ENCODE measurements at regions not wholly inside any gene's neighbourhood (a gene's known extent, or its start where the extent isn't known, plus 50 kb on each side); places are given as distances from the start of the nearest gene placed in this dataset.

DNA sequence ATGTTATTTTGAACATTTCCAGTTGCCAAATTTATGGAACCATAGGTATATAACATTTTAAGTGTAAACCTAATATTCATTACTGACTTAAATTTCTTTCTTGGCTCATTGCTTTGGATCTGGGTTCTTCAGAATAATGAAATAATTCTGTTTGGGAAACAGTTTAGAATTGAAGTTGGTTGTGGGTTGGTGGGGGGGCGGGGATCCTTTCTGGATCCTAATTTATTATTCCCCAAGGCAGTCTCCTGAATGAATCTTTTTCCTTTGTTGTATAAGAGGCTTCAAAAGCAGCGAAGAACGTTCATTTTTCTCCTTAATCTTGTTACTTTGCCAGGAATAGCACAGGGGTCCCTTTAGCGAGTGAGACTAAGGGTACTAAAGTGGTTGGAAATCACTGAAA is 325.5 kb downstream of the FOXG1 start (continued):
- TF ChIP-seq, protein P1, sequence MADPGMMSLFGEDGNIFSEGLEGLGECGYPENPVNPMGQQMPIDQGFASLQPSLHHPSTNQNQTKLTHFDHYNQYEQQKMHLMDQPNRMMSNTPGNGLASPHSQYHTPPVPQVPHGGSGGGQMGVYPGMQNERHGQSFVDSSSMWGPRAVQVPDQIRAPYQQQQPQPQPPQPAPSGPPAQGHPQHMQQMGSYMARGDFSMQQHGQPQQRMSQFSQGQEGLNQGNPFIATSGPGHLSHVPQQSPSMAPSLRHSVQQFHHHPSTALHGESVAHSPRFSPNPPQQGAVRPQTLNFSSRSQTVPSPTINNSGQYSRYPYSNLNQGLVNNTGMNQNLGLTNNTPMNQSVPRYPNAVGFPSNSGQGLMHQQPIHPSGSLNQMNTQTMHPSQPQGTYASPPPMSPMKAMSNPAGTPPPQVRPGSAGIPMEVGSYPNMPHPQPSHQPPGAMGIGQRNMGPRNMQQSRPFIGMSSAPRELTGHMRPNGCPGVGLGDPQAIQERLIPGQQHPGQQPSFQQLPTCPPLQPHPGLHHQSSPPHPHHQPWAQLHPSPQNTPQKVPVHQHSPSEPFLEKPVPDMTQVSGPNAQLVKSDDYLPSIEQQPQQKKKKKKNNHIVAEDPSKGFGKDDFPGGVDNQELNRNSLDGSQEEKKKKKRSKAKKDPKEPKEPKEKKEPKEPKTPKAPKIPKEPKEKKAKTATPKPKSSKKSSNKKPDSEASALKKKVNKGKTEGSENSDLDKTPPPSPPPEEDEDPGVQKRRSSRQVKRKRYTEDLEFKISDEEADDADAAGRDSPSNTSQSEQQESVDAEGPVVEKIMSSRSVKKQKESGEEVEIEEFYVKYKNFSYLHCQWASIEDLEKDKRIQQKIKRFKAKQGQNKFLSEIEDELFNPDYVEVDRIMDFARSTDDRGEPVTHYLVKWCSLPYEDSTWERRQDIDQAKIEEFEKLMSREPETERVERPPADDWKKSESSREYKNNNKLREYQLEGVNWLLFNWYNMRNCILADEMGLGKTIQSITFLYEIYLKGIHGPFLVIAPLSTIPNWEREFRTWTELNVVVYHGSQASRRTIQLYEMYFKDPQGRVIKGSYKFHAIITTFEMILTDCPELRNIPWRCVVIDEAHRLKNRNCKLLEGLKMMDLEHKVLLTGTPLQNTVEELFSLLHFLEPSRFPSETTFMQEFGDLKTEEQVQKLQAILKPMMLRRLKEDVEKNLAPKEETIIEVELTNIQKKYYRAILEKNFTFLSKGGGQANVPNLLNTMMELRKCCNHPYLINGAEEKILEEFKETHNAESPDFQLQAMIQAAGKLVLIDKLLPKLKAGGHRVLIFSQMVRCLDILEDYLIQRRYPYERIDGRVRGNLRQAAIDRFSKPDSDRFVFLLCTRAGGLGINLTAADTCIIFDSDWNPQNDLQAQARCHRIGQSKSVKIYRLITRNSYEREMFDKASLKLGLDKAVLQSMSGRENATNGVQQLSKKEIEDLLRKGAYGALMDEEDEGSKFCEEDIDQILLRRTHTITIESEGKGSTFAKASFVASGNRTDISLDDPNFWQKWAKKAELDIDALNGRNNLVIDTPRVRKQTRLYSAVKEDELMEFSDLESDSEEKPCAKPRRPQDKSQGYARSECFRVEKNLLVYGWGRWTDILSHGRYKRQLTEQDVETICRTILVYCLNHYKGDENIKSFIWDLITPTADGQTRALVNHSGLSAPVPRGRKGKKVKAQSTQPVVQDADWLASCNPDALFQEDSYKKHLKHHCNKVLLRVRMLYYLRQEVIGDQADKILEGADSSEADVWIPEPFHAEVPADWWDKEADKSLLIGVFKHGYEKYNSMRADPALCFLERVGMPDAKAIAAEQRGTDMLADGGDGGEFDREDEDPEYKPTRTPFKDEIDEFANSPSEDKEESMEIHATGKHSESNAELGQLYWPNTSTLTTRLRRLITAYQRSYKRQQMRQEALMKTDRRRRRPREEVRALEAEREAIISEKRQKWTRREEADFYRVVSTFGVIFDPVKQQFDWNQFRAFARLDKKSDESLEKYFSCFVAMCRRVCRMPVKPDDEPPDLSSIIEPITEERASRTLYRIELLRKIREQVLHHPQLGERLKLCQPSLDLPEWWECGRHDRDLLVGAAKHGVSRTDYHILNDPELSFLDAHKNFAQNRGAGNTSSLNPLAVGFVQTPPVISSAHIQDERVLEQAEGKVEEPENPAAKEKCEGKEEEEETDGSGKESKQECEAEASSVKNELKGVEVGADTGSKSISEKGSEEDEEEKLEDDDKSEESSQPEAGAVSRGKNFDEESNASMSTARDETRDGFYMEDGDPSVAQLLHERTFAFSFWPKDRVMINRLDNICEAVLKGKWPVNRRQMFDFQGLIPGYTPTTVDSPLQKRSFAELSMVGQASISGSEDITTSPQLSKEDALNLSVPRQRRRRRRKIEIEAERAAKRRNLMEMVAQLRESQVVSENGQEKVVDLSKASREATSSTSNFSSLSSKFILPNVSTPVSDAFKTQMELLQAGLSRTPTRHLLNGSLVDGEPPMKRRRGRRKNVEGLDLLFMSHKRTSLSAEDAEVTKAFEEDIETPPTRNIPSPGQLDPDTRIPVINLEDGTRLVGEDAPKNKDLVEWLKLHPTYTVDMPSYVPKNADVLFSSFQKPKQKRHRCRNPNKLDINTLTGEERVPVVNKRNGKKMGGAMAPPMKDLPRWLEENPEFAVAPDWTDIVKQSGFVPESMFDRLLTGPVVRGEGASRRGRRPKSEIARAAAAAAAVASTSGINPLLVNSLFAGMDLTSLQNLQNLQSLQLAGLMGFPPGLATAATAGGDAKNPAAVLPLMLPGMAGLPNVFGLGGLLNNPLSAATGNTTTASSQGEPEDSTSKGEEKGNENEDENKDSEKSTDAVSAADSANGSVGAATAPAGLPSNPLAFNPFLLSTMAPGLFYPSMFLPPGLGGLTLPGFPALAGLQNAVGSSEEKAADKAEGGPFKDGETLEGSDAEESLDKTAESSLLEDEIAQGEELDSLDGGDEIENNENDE (IDR thresholded peaks at IDR 0.05; ENCODE audit: insufficient replicate concordance, low read length): no peak
- TF ChIP-seq KDM5A (IDR thresholded peaks at IDR 0.05; ENCODE audit: low read length): no peak
- no peak for TF ChIP-seq SP1 (IDR thresholded peaks at IDR 0.05; ENCODE audit: low read depth, low read length)
- no peak for TF ChIP-seq SAP30 (IDR thresholded peaks at IDR 0.05; ENCODE audit: insufficient read depth, insufficient replicate concordance, low read length)
- no peak for TF ChIP-seq POLR2AphosphoS5 (IDR thresholded peaks at IDR 0.05; ENCODE audit: low read depth, low read length)
- TF ChIP-seq, protein P2, sequence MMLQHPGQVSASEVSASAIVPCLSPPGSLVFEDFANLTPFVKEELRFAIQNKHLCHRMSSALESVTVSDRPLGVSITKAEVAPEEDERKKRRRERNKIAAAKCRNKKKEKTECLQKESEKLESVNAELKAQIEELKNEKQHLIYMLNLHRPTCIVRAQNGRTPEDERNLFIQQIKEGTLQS (IDR thresholded peaks at IDR 0.05; ENCODE audit: insufficient read depth, low read depth, low read length): no peak
- no peak for TF ChIP-seq SRF (IDR thresholded peaks at IDR 0.05; ENCODE audit: low read depth, low read length)
- TF ChIP-seq CTBP2 (IDR thresholded peaks at IDR 0.05; ENCODE audit: borderline replicate concordance, insufficient read depth, insufficient read length, low read length): no peak
- no peak for TF ChIP-seq HDAC2 (IDR thresholded peaks at IDR 0.05; ENCODE audit: borderline replicate concordance in 1 of 2, low read depth in 2 of 2, low read length in 2 of 2)
- TF ChIP-seq SP2 (IDR thresholded peaks at IDR 0.05; ENCODE audit: low read length): no peak
- no peak for TF ChIP-seq KDM1A (IDR thresholded peaks at IDR 0.05; ENCODE audit: borderline replicate concordance, low read length)
